GM23338 (cell line): ENCODE measurements at regions not wholly inside any gene's neighbourhood (a gene's known extent, or its start where the extent isn't known, plus 50 kb on each side); places are given as distances from the start of the nearest gene placed in this dataset.

Source experiments
- CTCF ChIP-seq, 2 experiments: fragments of 200-600 bp in 1 of 2; sonication (generic) in 1 of 2; conservative IDR thresholded peaks; 2 replicates each; pipeline versions ENCODE4 v1.5.1 to v1.6.1; 2016 to 2017; ENCODE audit warnings: antibody characterized with exemption in 2 of 2, low read depth in 2 of 2, mild to moderate bottlenecking in 2 of 2, moderate library complexity in 1 of 2
- ETS1 ChIP-seq: IDR thresholded peaks from 2 replicates; pipeline ENCODE4 v1.6.1; 2016; ENCODE audit warnings: antibody characterized with exemption
- EZH2 ChIP-seq: fragments of 200-600 bp; sonication (generic); IDR thresholded peaks from one replicate; pipeline ENCODE4 v1.8.0; 2017; ENCODE audit warnings: antibody characterized with exemption, mild to moderate bottlenecking, low read depth; ENCODE audit not compliant: unreplicated experiment
- EZH2phosphoT487 ChIP-seq: fragments of 200-600 bp; sonication (generic); IDR thresholded peaks from one replicate; pipeline ENCODE4 v1.8.1; 2018; ENCODE audit warnings: antibody characterized with exemption; ENCODE audit not compliant: unreplicated experiment
- JUNB ChIP-seq: IDR thresholded peaks from one replicate; pipeline ENCODE4 v1.6.1; 2016; ENCODE audit warnings: antibody characterized with exemption; ENCODE audit not compliant: unreplicated experiment
- REST ChIP-seq: IDR thresholded peaks from one replicate; pipeline ENCODE4 v1.6.1; 2018; ENCODE audit warnings: antibody characterized with exemption; ENCODE audit not compliant: unreplicated experiment
- STAT1 ChIP-seq: IDR thresholded peaks from one replicate; pipeline ENCODE4 v1.6.1; 2016; ENCODE audit warnings: antibody characterized with exemption; ENCODE audit not compliant: unreplicated experiment
- ZNF331 ChIP-seq: fragments of 250-450 bp; sonication (Bioruptor Pico); IDR thresholded peaks from 2 replicates; pipeline ENCODE4 v1.5.0; 2020; ENCODE audit warnings: low read depth, mild to moderate bottlenecking, moderate library complexity
- ZNF462 ChIP-seq: fragments of 250-450 bp; sonication (Bioruptor Pico); IDR thresholded peaks from 2 replicates; pipeline ENCODE4 v1.5.0; 2020; ENCODE audit warnings: mild to moderate bottlenecking, moderate library complexity

- TF ChIP-seq ZNF462 (no peak), JUNB (no peak), REST (no peak), STAT1 (no peak), ZNF331 (CRISPR knock-in tag) (no peak), ETS1 (no peak), CTCF (conservative IDR thresholded peaks at IDR 0.05; ENCODE audit: low read depth in 2 of 2) (no peak), EZH2phosphoT487 (no peak), EZH2 (no peak)
Observed at GRCh38 chr1:221576268-221576667, 165.6 kb downstream of the DUSP10 start (continued).
